ENCODE measurements at regions not wholly inside any gene's neighbourhood (a gene's known extent, or its start where the extent isn't known, plus 50 kb on each side); places are given as distances from the start of the nearest gene placed in this dataset.

GRCh38 chr18:32542221-32542798 is 71.6 kb upstream of the GAREM1 start:
- DNase-seq (ENCODE audit: low spot score), result no peak

GRCh38 chr18:32530947-32531651 is 60.4 kb upstream of the GAREM1 start:
- no peak for DNase-seq (ENCODE audit: low spot score)

- DNase-seq (ENCODE audit: low spot score), result no peak
Measured at GRCh38 chr18:32529722-32530420, 59.2 kb upstream of the GAREM1 start.

GRCh38 chr18:32520771-32521170 is 50.1 kb upstream of the GAREM1 start:
- no peak for DNase-seq (ENCODE audit: low spot score)
